Ramos (cell line): ENCODE measurements at regions not wholly inside any gene's neighbourhood (a gene's known extent, or its start where the extent isn't known, plus 50 kb on each side); places are given as distances from the start of the nearest gene placed in this dataset.
"Not testable (repeated sequence)": the region's sequence is repeated elsewhere in the genome, so short reads cannot be mapped to it uniquely, and the experiment has no call there.

ENCODE experiments used
- in situ Hi-C: fragments of 300-500 bp; cut with MboI; formaldehyde crosslinking; loops from one replicate; pipeline ENCODE4 v1.14.3; 2022; ENCODE audit warnings: low sequenced_read_pairs; ENCODE audit not compliant: unreplicated experiment

- in situ Hi-C loops, result no loop called here
Measured at GRCh38 chr4:18608908-18609533, 587.5 kb upstream of the LCORL start.

DNA sequence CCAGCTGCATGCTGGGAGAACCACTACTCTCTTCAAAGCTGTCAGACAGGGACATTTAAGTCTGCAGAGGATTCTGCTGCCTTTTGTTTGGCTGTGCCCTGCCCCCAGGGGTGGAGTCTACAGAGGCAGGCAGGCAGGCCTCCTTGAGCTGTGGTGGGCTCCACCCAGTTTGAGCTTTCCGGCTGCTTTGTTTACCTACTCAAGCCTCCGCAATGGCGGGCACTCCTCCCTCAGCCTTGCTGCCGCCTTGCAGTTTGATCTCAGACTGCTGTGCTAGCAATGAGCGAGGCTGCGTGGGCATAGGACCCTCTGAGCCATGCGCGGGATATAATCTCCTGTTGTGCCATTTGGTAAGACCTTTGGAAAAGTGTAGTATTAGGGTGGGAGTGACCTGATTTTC, 581.1 kb upstream of the LCORL start:
- in situ Hi-C loops, result not testable (repeated sequence)

DNA sequence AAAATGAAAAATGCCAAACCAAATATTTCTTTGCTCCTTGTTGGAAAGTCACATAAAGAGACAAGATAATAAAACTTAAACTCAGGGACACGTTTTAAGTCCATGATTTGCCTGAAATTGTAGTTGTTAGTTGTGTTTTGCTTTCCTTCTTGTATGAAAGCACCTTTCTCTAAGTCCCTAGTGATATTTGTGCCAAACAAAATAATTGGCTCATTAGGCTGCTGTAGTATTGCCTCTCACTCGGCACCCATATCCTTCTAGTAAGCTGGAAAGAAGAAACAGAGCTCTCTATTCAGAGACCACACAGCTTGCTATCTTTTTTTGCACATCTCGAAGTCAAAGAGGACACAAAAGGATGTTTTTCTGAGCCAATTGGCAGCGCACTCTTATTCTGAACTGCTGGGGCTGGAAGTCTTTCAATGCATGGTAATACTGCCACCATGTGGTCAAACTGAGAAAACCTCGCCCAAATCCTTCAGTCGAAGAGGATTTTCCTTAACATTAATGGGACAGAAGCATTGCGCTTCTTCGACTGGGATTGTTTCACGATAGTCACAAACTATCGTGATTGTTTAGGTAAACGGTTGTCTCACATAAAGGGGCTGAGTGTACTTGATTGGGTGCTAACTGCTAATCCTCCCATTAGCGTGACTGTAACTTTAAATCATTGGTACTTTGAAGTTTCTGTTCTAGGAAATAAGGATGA, 571.9 kb upstream of the LCORL start:
- in situ Hi-C loops, result loop anchor here (10.0 kb wide), 1 partner anchor 1049 kb away; no protein-coding TSS in a partner anchor

DNA sequence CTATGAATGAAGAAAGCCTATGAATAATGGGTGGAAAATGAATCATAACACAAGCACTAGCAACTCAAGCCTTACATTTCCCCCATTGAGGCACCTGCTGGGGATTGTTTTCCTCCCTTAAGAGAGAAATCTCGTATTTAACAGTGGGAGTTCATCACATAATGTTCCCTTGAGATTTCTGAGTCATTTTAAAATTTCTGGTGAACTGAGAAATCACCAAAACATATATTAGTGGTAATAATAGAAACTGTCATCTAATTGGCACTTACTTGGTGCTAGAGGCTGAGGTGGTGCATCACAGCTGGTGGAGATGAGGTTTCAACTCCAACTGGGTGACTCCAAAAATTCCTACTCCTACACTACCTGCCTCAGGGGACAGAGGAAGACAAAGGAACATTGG, 561.3 kb upstream of the LCORL start:
- in situ Hi-C loops, result no loop called here

- in situ Hi-C loops, result no loop called here
Measured at GRCh38 chr4:18578307-18578706, 556.8 kb upstream of the LCORL start.

- in situ Hi-C loops, result no loop called here
Measured at GRCh38 chr4:18572481-18572880, 550.9 kb upstream of the LCORL start.

DNA sequence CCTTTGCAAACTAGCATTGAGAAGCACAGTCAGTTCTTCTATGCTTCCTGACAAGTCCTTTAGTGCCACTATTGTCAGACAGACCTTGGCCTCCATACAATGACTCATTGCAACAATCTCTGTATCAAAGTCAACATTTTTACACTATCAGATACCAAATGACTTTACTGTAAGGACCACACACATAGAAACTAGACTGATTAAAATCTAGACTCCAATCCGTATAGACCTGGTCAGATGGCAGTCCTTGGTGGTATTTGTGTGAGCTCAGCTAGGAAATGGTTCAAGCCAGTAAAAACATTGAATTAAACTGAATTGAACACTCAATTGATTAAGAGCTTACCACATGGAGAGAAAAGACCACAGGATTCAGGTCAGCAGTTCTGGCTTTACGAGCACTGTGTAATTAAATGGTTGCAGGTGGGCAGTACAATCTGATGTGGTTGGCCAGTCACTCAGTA, 549.8 kb upstream of the LCORL start:
- in situ Hi-C loops, result no loop called here

DNA sequence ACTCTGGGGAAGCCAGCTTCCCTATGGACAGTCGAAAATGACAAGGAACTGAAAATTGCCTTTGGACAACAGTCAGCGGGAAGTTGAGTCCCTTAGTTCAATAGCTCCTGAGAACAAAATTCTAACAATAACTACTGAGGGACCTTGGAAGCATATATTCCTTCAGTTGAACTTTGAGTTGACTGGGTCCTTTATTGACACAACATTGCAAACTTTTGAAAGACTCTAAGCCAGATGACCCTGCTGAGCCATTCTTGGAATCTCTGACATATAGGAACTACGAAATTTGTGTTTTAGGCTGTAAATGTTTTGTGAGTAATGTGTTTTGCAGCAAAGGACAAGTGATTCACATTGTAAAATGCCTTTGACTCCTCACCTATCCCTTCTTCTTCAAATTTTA, 548.8 kb upstream of the LCORL start:
- in situ Hi-C loops, result no loop called here

- in situ Hi-C loops, result no loop called here
Measured at GRCh38 chr4:18568600-18568999, 547.0 kb upstream of the LCORL start.

DNA sequence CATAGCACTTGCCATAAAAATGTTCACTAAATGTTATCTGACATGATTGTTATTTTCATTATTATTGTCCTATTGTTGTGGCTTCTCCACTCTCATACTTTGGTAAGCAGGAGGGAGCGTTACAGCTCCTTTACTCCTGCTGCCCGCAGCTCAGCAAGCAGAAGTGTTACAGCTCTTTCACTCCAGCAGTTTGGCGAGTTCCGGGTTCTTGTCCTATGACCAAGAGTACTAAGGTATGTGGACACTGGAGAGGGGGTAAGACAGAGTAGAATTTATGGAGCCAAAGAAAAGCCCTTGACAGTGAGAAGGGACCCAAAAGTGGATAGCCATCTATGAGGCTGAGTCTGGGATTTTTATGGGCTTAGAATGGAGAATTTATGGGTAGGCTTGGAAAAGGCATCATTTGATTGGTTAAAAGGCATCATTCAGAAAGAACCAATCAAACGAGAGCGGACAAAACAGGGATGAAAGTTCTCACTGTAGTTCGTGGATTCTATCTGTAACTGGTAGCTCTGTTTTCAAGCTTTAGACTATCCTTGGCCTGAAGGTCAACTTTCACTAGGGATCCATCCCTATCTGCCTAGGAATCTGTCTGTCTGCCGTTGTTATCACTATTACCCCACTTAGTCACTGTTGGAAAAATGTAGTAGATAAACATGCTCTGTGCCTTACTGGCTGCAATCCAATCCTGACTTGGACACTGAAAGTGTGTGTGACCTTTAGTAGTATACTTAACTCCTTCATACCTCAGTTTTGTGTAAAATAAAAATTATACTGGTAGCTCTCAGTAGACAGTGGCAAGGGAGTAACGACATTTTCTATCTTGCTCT, 545.6 kb upstream of the LCORL start:
- in situ Hi-C loops, result no loop called here

GRCh38 chr4:18559492-18559891, 537.9 kb upstream of the LCORL start:
- in situ Hi-C loops, result no loop called here

DNA sequence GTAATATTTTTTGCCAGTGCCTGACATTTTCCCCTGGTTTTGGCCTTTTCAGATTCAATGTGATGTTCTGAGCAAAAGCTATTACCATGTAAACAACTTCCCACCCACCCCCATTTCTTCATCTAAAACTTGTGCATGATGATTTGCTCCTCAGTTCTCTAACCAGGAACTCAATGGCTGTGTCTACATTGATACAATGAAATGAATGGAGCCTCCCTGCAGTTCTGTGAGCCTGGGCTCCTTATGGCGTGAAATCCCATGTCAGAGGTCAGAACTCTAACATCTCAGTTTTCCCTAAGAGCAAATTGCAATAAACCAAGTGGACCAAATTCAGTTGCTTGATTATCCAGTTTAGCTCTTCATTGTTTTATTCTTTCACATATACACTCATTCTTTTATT, 534.8 kb upstream of the LCORL start:
- in situ Hi-C loops, result no loop called here

GRCh38 chr4:18540349-18540748, 518.8 kb upstream of the LCORL start:
- in situ Hi-C loops, result no loop called here

DNA sequence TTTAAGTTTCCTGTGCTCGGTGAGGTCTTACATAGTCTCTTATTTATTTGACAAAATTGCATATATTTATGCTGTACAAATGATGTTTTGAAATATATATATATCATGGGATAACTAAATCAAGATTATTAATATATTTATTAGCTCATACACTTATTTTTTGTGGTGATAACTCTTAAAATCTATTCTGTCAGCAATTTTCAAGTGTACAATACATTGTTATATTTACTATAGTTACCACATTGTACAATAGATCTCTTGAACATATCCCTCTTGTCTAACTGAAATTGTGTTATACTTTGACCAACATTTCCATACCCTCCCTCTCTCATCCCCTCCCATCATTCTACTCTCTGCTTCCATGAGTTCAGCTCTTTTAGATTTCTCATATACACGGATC, 516.6 kb upstream of the LCORL start:
- in situ Hi-C loops, result no loop called here

DNA sequence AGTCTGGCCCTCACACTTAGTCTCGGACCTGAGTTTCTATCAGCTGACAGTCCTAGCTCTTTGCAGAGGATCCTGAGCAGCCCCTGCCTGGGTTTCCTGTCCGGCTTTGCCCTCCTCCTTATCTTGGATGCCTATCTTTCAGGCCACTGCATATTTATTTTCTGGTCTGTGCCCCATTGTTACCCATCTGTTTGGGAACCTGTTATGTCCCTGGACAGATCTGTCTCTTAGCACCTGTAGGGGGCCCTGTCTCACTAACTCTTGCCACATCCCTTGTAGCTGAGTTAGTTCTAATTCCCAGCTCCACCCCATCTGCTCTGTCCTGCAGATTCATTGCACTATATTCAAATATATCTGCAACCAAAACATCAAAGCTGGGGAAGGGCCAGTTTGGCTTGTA, 514.9 kb upstream of the LCORL start:
- in situ Hi-C loops, result no loop called here

DNA sequence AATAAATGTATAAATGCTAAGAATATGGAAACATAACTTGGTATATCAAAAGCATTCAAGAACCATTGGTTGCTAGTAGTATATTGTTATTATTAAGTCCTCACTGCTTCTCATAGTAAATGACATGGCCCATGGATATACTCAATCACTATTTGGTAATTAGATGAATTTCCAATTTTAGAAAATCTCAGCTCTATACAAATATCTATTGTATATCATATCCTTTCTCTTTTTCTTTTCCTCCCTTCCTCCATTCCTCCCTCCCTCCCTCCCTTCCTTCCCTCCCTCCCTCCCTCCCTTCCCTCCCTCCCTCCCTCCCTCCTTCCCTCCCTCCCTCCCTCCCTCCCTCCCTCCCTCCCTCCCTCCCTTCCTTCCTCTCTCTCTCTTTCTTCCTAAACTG, 514.4 kb upstream of the LCORL start:
- in situ Hi-C loops, result no loop called here

DNA sequence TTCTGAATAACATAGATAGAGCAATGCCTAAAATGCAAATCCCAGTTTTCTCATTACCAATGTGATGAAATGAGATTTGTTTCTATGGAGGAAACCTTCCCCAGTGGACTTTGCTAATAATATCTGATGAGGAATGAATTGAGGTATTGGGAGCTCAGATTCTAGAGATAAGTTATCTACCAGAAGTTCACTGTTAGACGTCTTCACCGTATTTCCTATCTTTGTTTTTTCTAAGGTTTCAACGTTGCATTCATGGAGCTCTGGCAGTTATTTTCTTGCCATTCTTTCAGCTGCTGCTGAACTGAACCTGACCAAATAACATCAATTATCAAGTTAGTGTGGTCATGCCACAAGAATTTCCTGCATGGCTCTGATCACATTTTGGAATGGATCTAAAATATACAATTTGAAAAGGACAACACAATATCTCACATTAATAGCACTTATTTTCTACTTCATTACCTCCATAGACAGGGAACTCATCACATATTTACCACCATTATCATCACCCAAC, 511.8 kb upstream of the LCORL start:
- in situ Hi-C loops, result no loop called here

GRCh38 chr4:18531731-18532130, 510.2 kb upstream of the LCORL start:
- in situ Hi-C loops, result no loop called here

DNA sequence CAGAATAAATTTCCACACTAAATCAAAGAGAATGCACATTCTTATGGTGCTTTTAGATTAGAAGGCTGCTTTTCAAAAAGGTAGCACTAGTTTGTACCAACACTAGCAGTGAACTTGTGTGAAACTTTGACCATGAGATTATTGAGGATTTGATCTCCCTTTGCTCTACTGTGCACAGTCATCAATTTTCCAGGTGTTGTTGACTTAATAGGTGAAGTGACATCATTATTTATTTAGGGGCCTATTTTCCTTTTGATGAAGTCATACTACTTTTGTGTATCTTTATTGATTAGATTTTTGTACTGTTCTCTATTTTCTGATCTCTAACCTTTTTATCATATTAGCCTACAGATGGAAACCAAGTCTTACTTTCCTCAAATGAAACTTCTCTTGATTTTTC, 507.9 kb upstream of the LCORL start:
- in situ Hi-C loops, result no loop called here

DNA sequence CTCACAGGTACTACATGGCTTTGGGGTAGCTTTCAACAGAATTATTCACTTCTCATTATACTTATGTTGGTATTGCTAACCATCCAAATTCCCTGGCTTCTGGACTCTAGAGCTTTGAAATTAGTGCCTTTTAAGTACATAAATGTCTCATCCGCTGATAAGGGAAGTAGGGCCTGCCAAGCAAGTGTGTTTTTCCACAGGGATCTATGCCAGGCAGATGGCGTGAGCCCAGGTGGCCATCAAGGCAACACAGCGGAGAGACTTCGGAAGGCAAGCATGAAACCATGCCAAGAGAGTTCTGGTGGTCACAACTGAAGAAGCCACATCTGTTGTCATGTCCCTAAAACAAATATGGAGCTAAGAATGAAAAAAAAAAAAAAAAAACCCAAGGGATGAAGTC, 503.1 kb upstream of the LCORL start:
- in situ Hi-C loops, result no loop called here

- in situ Hi-C loops, result no loop called here
Measured at GRCh38 chr4:18518098-18518497, 496.5 kb upstream of the LCORL start.
